ENCODE measurements at regions not wholly inside any gene's neighbourhood (a gene's known extent, or its start where the extent isn't known, plus 50 kb on each side); places are given as distances from the start of the nearest gene placed in this dataset.

DNA sequence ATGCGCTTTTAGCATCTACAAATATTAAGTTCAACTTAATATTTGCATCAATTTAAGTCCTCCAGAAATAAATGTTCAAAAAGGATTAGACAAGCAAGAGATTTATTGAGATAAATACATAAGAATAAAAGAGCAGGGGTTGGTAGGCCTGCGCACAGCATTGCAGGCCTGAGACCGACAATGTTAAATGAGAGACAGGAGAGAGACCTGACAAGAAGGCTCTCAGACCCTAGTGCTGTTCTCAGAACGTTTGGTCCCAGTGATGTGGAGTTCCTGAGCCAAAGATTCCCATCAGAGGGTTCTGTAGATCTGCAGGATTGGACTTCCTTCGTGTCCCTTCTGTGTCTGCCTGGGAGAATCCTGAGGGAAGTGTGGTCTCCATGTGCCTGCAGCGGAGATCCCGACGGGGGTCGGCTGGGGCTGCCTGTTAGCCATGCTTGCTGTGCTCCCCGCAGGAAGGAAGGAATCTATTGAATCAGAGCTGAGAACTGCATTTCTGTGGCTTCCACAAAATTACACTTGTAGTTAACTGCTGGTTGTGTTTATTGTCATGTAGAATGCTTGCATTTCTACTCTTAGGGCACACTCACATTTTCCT, 369.9 kb upstream of the SLC10A2 start:
- TF ChIP-seq, protein P1, sequence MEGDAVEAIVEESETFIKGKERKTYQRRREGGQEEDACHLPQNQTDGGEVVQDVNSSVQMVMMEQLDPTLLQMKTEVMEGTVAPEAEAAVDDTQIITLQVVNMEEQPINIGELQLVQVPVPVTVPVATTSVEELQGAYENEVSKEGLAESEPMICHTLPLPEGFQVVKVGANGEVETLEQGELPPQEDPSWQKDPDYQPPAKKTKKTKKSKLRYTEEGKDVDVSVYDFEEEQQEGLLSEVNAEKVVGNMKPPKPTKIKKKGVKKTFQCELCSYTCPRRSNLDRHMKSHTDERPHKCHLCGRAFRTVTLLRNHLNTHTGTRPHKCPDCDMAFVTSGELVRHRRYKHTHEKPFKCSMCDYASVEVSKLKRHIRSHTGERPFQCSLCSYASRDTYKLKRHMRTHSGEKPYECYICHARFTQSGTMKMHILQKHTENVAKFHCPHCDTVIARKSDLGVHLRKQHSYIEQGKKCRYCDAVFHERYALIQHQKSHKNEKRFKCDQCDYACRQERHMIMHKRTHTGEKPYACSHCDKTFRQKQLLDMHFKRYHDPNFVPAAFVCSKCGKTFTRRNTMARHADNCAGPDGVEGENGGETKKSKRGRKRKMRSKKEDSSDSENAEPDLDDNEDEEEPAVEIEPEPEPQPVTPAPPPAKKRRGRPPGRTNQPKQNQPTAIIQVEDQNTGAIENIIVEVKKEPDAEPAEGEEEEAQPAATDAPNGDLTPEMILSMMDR (IDR thresholded peaks at IDR 0.05), result no peak
- no peak for TF ChIP-seq POLR2A (IDR thresholded peaks at IDR 0.05)
